ENCODE measurements at regions not wholly inside any gene's neighbourhood (a gene's known extent, or its start where the extent isn't known, plus 50 kb on each side); places are given as distances from the start of the nearest gene placed in this dataset.

GRCh38 chr11:131275580-131275979 lies 94.8 kb upstream of the NTM start:
- no peak for ATAC-seq
- no peak for TF ChIP-seq SNAI2 (CRISPR knock-in tag; IDR thresholded peaks at IDR 0.05)
- TF ChIP-seq CREB5 (CRISPR knock-in tag; IDR thresholded peaks at IDR 0.05; ENCODE audit: low read depth), result no peak
- no peak for TF ChIP-seq ZNF565 (CRISPR knock-in tag; conservative IDR thresholded peaks at IDR 0.05; ENCODE audit: low read depth)
- TF ChIP-seq ZC3H10 (CRISPR knock-in tag; IDR thresholded peaks at IDR 0.05), result no peak
- TF ChIP-seq CSRNP3 (CRISPR knock-in tag; IDR thresholded peaks at IDR 0.05), result no peak
- TF ChIP-seq RARB (CRISPR knock-in tag; IDR thresholded peaks at IDR 0.05), result no peak
- no peak for TF ChIP-seq ISL1 (CRISPR knock-in tag; IDR thresholded peaks at IDR 0.05)
- TF ChIP-seq BACH2 (CRISPR knock-in tag; IDR thresholded peaks at IDR 0.05; ENCODE audit: borderline replicate concordance), result no peak
- TF ChIP-seq ZNF70 (CRISPR knock-in tag; IDR thresholded peaks at IDR 0.05), result no peak
- TF ChIP-seq TSHZ2 (CRISPR knock-in tag; IDR thresholded peaks at IDR 0.05), result no peak
- no peak for TF ChIP-seq CSDC2 (CRISPR knock-in tag; IDR thresholded peaks at IDR 0.05)
- no peak for TF ChIP-seq OSR1 (CRISPR knock-in tag; IDR thresholded peaks at IDR 0.05)
- no peak for TF ChIP-seq TOX (CRISPR knock-in tag; IDR thresholded peaks at IDR 0.05; ENCODE audit: borderline replicate concordance)
- TF ChIP-seq TCF4 (CRISPR knock-in tag; IDR thresholded peaks at IDR 0.05; ENCODE audit: borderline replicate concordance), result no peak
- no peak for TF ChIP-seq PATZ1 (CRISPR knock-in tag; IDR thresholded peaks at IDR 0.05; ENCODE audit: borderline replicate concordance)
- TF ChIP-seq POU6F1 (CRISPR knock-in tag; IDR thresholded peaks at IDR 0.05; ENCODE audit: borderline replicate concordance, low read depth), result no peak

GRCh38 chr11:131278472-131278871 lies 91.9 kb upstream of the NTM start:
- TF ChIP-seq SNAI2 (CRISPR knock-in tag; IDR thresholded peaks at IDR 0.05), result no peak
- no peak for TF ChIP-seq ZC3H10 (CRISPR knock-in tag; IDR thresholded peaks at IDR 0.05)
- TF ChIP-seq CSDC2 (CRISPR knock-in tag; IDR thresholded peaks at IDR 0.05), result no peak
- TF ChIP-seq PATZ1 (CRISPR knock-in tag; IDR thresholded peaks at IDR 0.05; ENCODE audit: borderline replicate concordance), result no peak
- no peak for TF ChIP-seq TOX (CRISPR knock-in tag; IDR thresholded peaks at IDR 0.05; ENCODE audit: borderline replicate concordance)
- TF ChIP-seq CREB5 (CRISPR knock-in tag; IDR thresholded peaks at IDR 0.05; ENCODE audit: low read depth), result no peak
- no peak for TF ChIP-seq ESRRG (CRISPR knock-in tag; IDR thresholded peaks at IDR 0.05)
- no peak for TF ChIP-seq ISL1 (CRISPR knock-in tag; IDR thresholded peaks at IDR 0.05)
- TF ChIP-seq TCF4 (CRISPR knock-in tag; IDR thresholded peaks at IDR 0.05; ENCODE audit: borderline replicate concordance), result no peak
- TF ChIP-seq PPARA (CRISPR knock-in tag; IDR thresholded peaks at IDR 0.05; ENCODE audit: borderline replicate concordance), result no peak
- no peak for TF ChIP-seq ZNF565 (CRISPR knock-in tag; conservative IDR thresholded peaks at IDR 0.05; ENCODE audit: low read depth)
- no peak for TF ChIP-seq BACH2 (CRISPR knock-in tag; IDR thresholded peaks at IDR 0.05; ENCODE audit: borderline replicate concordance)
- no peak for TF ChIP-seq ZNF8 (CRISPR knock-in tag; IDR thresholded peaks at IDR 0.05)
- no peak for TF ChIP-seq ZFP3 (CRISPR knock-in tag; IDR thresholded peaks at IDR 0.05)
- no peak for TF ChIP-seq ZNF70 (CRISPR knock-in tag; IDR thresholded peaks at IDR 0.05)
- TF ChIP-seq RARB (CRISPR knock-in tag; IDR thresholded peaks at IDR 0.05), result no peak

More at GRCh38 chr11:131278472-131278871, 91.9 kb upstream of the NTM start:
- ATAC-seq, result no peak

All from SK-N-SH treated with all-trans-retinoic acid at 6 μM for 48 hours (cell line).